ENCODE measurements at regions not wholly inside any gene's neighbourhood (a gene's known extent, or its start where the extent isn't known, plus 50 kb on each side); places are given as distances from the start of the nearest gene placed in this dataset.

DNA sequence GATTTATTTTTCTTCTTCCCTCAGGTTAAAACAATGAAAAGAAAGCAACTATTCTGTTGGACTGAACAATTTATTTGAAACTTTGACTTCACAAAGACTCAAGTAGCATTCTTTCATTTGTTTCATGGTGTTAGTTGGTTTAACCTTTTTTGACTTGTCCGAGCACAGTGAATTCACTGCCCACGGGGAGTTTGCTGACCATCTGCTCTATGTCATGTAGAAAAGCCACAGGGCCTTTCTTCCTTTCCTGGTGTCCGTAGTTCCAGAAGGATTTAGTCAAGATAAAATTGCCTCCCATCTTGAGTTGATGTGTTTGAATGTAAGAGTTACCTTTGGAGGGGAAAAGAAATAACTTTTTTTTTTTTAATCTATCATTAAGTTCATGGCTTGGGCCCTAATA lies 55.1 kb upstream of the ZNF608 start:
- Histone ChIP-seq H3K27ac (ENCODE audit: low read depth in 1 of 2, low read length in 2 of 2) (no peak overlapping the region), H3K4me1 (ENCODE audit: insufficient read depth, low read length) (no peaks in the 10 kb centered on the region), H3K9me3 (ENCODE audit: control insufficient read depth in 1 of 2, insufficient read depth in 1 of 2, low read length in 2 of 2) (peaks cover 0 to 13% of the 10 kb centered on the region in 2 experiments), H3K36me3 (ENCODE audit: insufficient read depth, low read length) (no peaks in the 10 kb centered on the region), H3K27me3 (ENCODE audit: control insufficient read depth in 1 of 2, insufficient read depth in 2 of 2, low read length in 2 of 2) (no peaks in the 10 kb centered on the region), H3K4me3 (ENCODE audit: low read length) (no peak overlapping the region)
- intact Hi-C loops (cut with DNase I, micrococcal nuclease): no loop called here
- TF ChIP-seq, protein P1, sequence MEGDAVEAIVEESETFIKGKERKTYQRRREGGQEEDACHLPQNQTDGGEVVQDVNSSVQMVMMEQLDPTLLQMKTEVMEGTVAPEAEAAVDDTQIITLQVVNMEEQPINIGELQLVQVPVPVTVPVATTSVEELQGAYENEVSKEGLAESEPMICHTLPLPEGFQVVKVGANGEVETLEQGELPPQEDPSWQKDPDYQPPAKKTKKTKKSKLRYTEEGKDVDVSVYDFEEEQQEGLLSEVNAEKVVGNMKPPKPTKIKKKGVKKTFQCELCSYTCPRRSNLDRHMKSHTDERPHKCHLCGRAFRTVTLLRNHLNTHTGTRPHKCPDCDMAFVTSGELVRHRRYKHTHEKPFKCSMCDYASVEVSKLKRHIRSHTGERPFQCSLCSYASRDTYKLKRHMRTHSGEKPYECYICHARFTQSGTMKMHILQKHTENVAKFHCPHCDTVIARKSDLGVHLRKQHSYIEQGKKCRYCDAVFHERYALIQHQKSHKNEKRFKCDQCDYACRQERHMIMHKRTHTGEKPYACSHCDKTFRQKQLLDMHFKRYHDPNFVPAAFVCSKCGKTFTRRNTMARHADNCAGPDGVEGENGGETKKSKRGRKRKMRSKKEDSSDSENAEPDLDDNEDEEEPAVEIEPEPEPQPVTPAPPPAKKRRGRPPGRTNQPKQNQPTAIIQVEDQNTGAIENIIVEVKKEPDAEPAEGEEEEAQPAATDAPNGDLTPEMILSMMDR (IDR thresholded peaks at IDR 0.05): no peak
- H3K27ac Mint-ChIP-seq: no peak overlapping the region
- H3K4me1 Mint-ChIP-seq (ENCODE audit: low read depth): no peaks in the 10 kb centered on the region
- H3K36me3 Mint-ChIP-seq (ENCODE audit: low read depth): no peaks in the 10 kb centered on the region
- H3K27me3 Mint-ChIP-seq: no peaks in the 10 kb centered on the region
- ChIA-PET POLR2A (no interaction called here), CTCF (no interaction called here)
- H3K4me3 Mint-ChIP-seq: no peak overlapping the region
- DNase-seq: no peak
- no peaks in the 10 kb centered on the region for H3K9me3 Mint-ChIP-seq
- no peak for ATAC-seq (ENCODE audit: poor library complexity)

DNA sequence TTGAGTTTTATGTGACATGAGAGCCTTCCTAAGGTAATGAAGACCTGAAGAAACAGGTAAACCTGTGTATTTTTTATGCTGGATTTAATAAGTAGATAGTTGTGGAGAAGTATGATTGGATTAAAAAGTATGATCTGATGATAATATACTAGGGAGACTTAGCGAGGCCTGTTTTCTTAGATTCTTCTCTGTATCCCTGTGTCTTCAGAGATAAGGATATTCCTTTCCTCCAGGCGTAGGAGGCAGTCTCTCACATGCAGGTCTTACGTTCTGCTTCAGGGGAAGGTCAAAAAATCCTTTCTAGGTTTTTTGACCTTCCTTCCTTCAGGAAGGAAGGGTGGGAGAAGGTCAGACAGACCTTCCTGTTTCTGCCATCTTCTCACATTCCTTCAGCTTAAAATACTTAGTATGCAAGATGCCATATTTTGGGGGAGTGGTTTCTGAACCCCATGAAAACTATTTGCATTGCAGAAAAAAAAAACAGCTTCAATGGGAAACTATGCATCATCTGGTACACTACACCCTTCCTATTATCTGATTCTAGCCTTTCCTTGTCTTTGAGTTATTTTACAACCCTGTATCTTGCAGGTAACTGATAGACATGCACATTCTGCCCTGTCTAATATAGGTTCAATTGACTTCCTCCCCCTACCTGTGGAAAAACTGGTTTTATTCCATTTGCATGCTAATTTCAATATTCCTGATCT lies 57.3 kb upstream of the ZNF608 start:
- H3K9me3 ChIP-seq (ENCODE audit: control insufficient read depth in 1 of 2, insufficient read depth in 1 of 2, low read length in 2 of 2): peaks cover 0 to 15% of the 10 kb centered on the region in 2 experiments
- H3K27ac ChIP-seq (ENCODE audit: low read depth in 1 of 2, low read length in 2 of 2): no peak overlapping the region
- ATAC-seq (ENCODE audit: poor library complexity) (no peak), DNase-seq (no peak)
- no peak overlapping the region for H3K27ac Mint-ChIP-seq
- intact Hi-C loops (cut with DNase I, micrococcal nuclease): no loop called here
- no peak overlapping the region for H3K4me3 Mint-ChIP-seq
- H3K27me3 ChIP-seq (ENCODE audit: control insufficient read depth in 1 of 2, insufficient read depth in 2 of 2, low read length in 2 of 2): no peaks in the 10 kb centered on the region
- POLR2A ChIA-PET: no interaction called here
- H3K4me3 ChIP-seq (ENCODE audit: low read length): no peak overlapping the region
- no peaks in the 10 kb centered on the region for H3K27me3 Mint-ChIP-seq
- H3K36me3 ChIP-seq (ENCODE audit: insufficient read depth, low read length): no peaks in the 10 kb centered on the region
- no peaks in the 10 kb centered on the region for H3K36me3 Mint-ChIP-seq (ENCODE audit: low read depth)
- TF ChIP-seq, protein P1 (IDR thresholded peaks at IDR 0.05): no peak
- no peaks in the 10 kb centered on the region for H3K9me3 Mint-ChIP-seq
- H3K4me1 Mint-ChIP-seq (ENCODE audit: low read depth): no peaks in the 10 kb centered on the region
- H3K4me1 ChIP-seq (ENCODE audit: insufficient read depth, low read length): no peaks in the 10 kb centered on the region
- CTCF ChIA-PET: no interaction called here

DNA sequence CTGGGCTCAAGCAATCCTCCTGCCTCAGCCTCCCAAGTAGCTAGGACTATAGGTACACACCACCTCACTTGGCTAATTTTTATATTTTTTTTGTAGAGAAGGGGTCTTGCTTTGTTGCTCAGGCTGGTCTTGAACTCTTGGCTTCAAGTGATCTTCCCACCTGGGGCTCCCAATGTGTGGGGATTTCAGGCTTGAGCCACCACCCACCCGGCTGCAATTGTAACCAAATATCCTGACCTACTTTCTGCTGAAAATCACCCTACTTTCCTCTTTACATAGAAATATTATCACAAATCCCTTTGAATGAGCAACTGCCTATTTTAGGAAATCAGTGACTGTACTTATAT lies 59.6 kb upstream of the ZNF608 start:
- Histone ChIP-seq H3K27me3 (ENCODE audit: control insufficient read depth in 1 of 2, insufficient read depth in 2 of 2, low read length in 2 of 2) (no peaks in the 10 kb centered on the region), H3K4me3 (ENCODE audit: low read length) (no peak overlapping the region), H3K27ac (ENCODE audit: low read depth in 1 of 2, low read length in 2 of 2) (no peak overlapping the region), H3K9me3 (ENCODE audit: control insufficient read depth in 1 of 2, insufficient read depth in 1 of 2, low read length in 2 of 2) (peaks cover 0 to 9% of the 10 kb centered on the region in 2 experiments), H3K36me3 (ENCODE audit: insufficient read depth, low read length) (no peaks in the 10 kb centered on the region), H3K4me1 (ENCODE audit: insufficient read depth, low read length) (no peaks in the 10 kb centered on the region)
- ChIA-PET CTCF (no interaction called here), POLR2A (no interaction called here)
- no peak for DNase-seq
- ATAC-seq (ENCODE audit: poor library complexity): no peak
- Mint-ChIP-seq H3K9me3 (no peaks in the 10 kb centered on the region), H3K4me3 (no peak overlapping the region), H3K36me3 (ENCODE audit: low read depth) (no peaks in the 10 kb centered on the region), H3K27me3 (no peaks in the 10 kb centered on the region), H3K4me1 (ENCODE audit: low read depth) (no peaks in the 10 kb centered on the region), H3K27ac (no peak overlapping the region)
- TF ChIP-seq, protein P1 (IDR thresholded peaks at IDR 0.05): no peak
- intact Hi-C loops (cut with DNase I, micrococcal nuclease): no loop called here

Data from CD4-positive, alpha-beta T cell (primary cell).